ENCODE measurements at regions not wholly inside any gene's neighbourhood (a gene's known extent, or its start where the extent isn't known, plus 50 kb on each side); places are given as distances from the start of the nearest gene placed in this dataset.

DNA sequence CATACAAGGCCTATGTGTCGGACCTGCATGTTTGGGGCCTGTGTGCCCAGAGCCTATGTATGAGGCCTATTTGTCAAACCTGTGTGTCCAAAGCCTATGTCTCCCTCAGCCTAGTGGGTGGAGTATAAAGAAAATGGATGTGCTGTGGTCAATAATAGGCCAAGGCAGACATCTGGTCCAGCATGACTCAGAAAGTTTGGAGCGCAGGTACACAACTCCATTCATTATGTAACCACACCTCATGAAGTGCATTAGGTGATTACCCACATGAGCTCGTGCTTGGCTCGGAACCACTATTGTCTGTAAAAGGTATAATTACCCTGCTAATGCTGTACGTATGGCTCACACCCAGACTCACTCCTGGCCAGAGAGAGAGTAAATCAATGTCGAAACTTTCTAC, 302.4 kb upstream of the POU3F2 start:
- TF ChIP-seq EZH2phosphoT487 (IDR thresholded peaks at IDR 0.05; ENCODE audit: insufficient read depth, low read depth) (no peak), EZH2 (IDR thresholded peaks at IDR 0.05; ENCODE audit: insufficient read depth, poor library complexity, severe bottlenecking) (no peak)

Measured in GM23248 (cell line).